ENCODE measurements at regions not wholly inside any gene's neighbourhood (a gene's known extent, or its start where the extent isn't known, plus 50 kb on each side); places are given as distances from the start of the nearest gene placed in this dataset.

DNA sequence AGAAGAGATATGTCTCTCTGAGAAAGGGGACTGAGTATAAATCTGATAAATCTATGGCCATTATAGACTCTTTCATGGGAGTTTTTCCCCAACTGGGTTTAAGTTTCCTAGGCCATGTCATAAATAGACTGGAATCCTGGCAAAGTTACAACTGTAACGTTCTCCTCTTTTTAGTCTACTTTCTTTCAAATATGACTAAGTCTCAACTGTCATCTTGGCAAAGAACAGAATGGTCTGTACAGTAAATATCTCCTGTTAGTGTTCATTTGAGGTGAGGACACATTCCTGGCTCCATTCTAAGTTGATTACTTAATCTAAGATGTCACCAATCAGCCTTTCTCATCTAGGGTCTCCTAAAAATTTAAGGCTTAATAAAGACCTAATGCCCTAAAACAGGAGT lies 300.5 kb downstream of the BRINP2 start:
- TF ChIP-seq, protein P1, sequence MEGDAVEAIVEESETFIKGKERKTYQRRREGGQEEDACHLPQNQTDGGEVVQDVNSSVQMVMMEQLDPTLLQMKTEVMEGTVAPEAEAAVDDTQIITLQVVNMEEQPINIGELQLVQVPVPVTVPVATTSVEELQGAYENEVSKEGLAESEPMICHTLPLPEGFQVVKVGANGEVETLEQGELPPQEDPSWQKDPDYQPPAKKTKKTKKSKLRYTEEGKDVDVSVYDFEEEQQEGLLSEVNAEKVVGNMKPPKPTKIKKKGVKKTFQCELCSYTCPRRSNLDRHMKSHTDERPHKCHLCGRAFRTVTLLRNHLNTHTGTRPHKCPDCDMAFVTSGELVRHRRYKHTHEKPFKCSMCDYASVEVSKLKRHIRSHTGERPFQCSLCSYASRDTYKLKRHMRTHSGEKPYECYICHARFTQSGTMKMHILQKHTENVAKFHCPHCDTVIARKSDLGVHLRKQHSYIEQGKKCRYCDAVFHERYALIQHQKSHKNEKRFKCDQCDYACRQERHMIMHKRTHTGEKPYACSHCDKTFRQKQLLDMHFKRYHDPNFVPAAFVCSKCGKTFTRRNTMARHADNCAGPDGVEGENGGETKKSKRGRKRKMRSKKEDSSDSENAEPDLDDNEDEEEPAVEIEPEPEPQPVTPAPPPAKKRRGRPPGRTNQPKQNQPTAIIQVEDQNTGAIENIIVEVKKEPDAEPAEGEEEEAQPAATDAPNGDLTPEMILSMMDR (IDR thresholded peaks at IDR 0.05): no peak
- TF ChIP-seq EZH2 (IDR thresholded peaks at IDR 0.05; ENCODE audit: borderline replicate concordance, insufficient read depth, low read depth, low read length, poor library complexity, severe bottlenecking): no peak
- POLR2A ChIA-PET: no interaction called here

DNA sequence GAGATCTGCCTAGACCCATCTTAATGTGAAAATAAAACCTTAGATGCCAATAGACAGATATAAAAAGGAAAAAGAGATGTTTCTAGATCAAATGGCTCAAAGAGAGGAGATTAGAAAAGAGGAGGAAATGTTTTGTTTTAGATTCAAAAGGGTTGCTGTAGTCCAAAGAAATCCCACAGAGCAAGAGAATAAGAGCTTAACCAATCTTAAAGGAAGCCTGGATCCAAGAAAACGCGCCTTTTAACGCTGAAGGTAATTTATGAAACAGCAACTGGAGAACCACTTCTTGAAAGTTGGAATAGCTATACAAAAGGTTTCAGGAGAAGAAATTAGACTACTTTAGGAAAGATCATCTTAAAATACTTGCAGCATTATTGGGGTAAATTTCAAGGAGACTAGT lies 298.8 kb downstream of the BRINP2 start:
- no CpG with 5 or more reads among the region's 3 CpGs for WGBS (ENCODE audit: insufficient coverage)
- Histone ChIP-seq H3K36me3 (replicated peaks in 1 of 2; ENCODE audit: control extremely low read depth in 1 of 2, control insufficient read depth in 1 of 2, extremely low read depth in 1 of 2, insufficient read depth in 2 of 2, low read length in 1 of 2) (no peaks in the 10 kb centered on the region), H3K4me2 (replicated peaks; ENCODE audit: low read depth, low read length, poor library complexity, severe bottlenecking) (no peak overlapping the region), H3K9me3 (ENCODE audit: control extremely low read depth in 1 of 3, control insufficient read depth in 2 of 3, insufficient read depth in 1 of 3, low read length in 2 of 3) (no peaks in the 10 kb centered on the region), H3K9ac (ENCODE audit: low read length) (no peak overlapping the region), H3K27me3 (replicated peaks in 1 of 4; ENCODE audit: control extremely low read depth in 1 of 4, control insufficient read depth in 3 of 4, insufficient read depth in 4 of 4, low read length in 3 of 4) (no peaks in the 10 kb centered on the region), H3K4me1 (ENCODE audit: control insufficient read depth in 2 of 2, insufficient read depth in 2 of 2, low read length in 2 of 2) (no peaks in the 10 kb centered on the region), H2AFZ (ENCODE audit: insufficient read depth, low read depth, low read length, poor library complexity, severe bottlenecking) (no peak overlapping the region), H3K79me2 (ENCODE audit: control insufficient read depth, insufficient read depth, low read length) (no peaks in the 10 kb centered on the region), H3K27ac (ENCODE audit: low read length in 2 of 2) (no peak overlapping the region), H3K4me3 (ENCODE audit: control extremely low read depth in 1 of 5, extremely low read depth in 1 of 5, insufficient read depth in 1 of 5, low read depth in 2 of 5, low read length in 4 of 5) (no peak overlapping the region), H4K20me1 (ENCODE audit: control insufficient read depth, insufficient read depth, low read length, poor library complexity, severe bottlenecking) (no peaks in the 10 kb centered on the region)
- H3K4me1 Mint-ChIP-seq: no peaks in the 10 kb centered on the region
- TF ChIP-seq, protein P1 (IDR thresholded peaks at IDR 0.05): no peak
- TF ChIP-seq EZH2 (IDR thresholded peaks at IDR 0.05; ENCODE audit: borderline replicate concordance, insufficient read depth, low read depth, low read length, poor library complexity, severe bottlenecking): no peak
- no peak overlapping the region for H3K4me3 Mint-ChIP-seq
- DNase-seq: no peak
- intact Hi-C loops (cut with micrococcal nuclease): no loop called here
- peaks cover 2% of the 10 kb centered on the region for H3K9me3 Mint-ChIP-seq (ENCODE audit: insufficient read depth)
- no peaks in the 10 kb centered on the region for H3K27me3 Mint-ChIP-seq
- ChIA-PET CTCF (interaction anchor here (1.3 kb wide), 1 partner anchor 9 kb away, joined by 3 read pairs; no protein-coding TSS in a partner anchor), POLR2A (no interaction called here)
- H3K27ac Mint-ChIP-seq: no peak overlapping the region
- ATAC-seq (ENCODE audit: low read depth): no peak

More for the DNA sequence above, 300.5 kb downstream of the BRINP2 start:
- Histone ChIP-seq H3K9me3 (ENCODE audit: control extremely low read depth in 1 of 3, control insufficient read depth in 2 of 3, insufficient read depth in 1 of 3, low read length in 2 of 3) (no peaks in the 10 kb centered on the region), H3K4me2 (replicated peaks; ENCODE audit: low read depth, low read length, poor library complexity, severe bottlenecking) (no peak overlapping the region), H3K27ac (ENCODE audit: low read length in 2 of 2) (no peak overlapping the region), H2AFZ (ENCODE audit: insufficient read depth, low read depth, low read length, poor library complexity, severe bottlenecking) (no peak overlapping the region), H3K9ac (ENCODE audit: low read length) (no peak overlapping the region), H3K4me1 (ENCODE audit: control insufficient read depth in 2 of 2, insufficient read depth in 2 of 2, low read length in 2 of 2) (no peaks in the 10 kb centered on the region), H3K36me3 (replicated peaks in 1 of 2; ENCODE audit: control extremely low read depth in 1 of 2, control insufficient read depth in 1 of 2, extremely low read depth in 1 of 2, insufficient read depth in 2 of 2, low read length in 1 of 2) (no peaks in the 10 kb centered on the region), H4K20me1 (ENCODE audit: control insufficient read depth, insufficient read depth, low read length, poor library complexity, severe bottlenecking) (no peaks in the 10 kb centered on the region), H3K27me3 (replicated peaks in 1 of 4; ENCODE audit: control extremely low read depth in 1 of 4, control insufficient read depth in 3 of 4, insufficient read depth in 4 of 4, low read length in 3 of 4) (no peaks in the 10 kb centered on the region), H3K4me3 (ENCODE audit: control extremely low read depth in 1 of 5, extremely low read depth in 1 of 5, insufficient read depth in 1 of 5, low read depth in 2 of 5, low read length in 4 of 5) (no peak overlapping the region), H3K79me2 (ENCODE audit: control insufficient read depth, insufficient read depth, low read length) (no peaks in the 10 kb centered on the region)
- H3K27me3 Mint-ChIP-seq: no peaks in the 10 kb centered on the region
- H3K4me3 Mint-ChIP-seq: no peak overlapping the region
- no peaks in the 10 kb centered on the region for H3K9me3 Mint-ChIP-seq (ENCODE audit: insufficient read depth)
- H3K4me1 Mint-ChIP-seq: no peaks in the 10 kb centered on the region
- CTCF ChIA-PET: no interaction called here
- no peak overlapping the region for H3K27ac Mint-ChIP-seq
- intact Hi-C loops (cut with micrococcal nuclease): no loop called here
- no peak for DNase-seq
- no peak for ATAC-seq (ENCODE audit: low read depth)
- no CpG with 5 or more reads among the region's 1 CpG for WGBS (ENCODE audit: insufficient coverage)

All from B cell (primary cell).